22Rv1 (cell line): ENCODE measurements at regions not wholly inside any gene's neighbourhood (a gene's known extent, or its start where the extent isn't known, plus 50 kb on each side); places are given as distances from the start of the nearest gene placed in this dataset.

ENCODE experiments used
- H3K27ac ChIP-seq: fragments of 450-650 bp; 2 replicates; pipeline ENCODE4 v1.5.1; 2017
- CTCF ChIP-seq: fragments of 450-650 bp; IDR thresholded peaks from 2 replicates; pipeline ENCODE4 v1.5.1; 2017; ENCODE audit warnings: mild to moderate bottlenecking
- ZFX ChIP-seq: fragments of 450-650 bp; IDR thresholded peaks from 2 replicates; pipeline ENCODE4 v1.6.1; 2017; ENCODE audit warnings: antibody characterized with exemption, borderline replicate concordance

GRCh38 chr21:24316277-24316922 lies 1290.9 kb downstream of the MRPL39 start:
- TF ChIP-seq ZFX (no peak), CTCF (no peak)
- no peak overlapping the region for H3K27ac ChIP-seq

- no peak for TF ChIP-seq ZFX
- TF ChIP-seq CTCF: no peak
- H3K27ac ChIP-seq: no peak overlapping the region
Measured at GRCh38 chr21:24310788-24311187, 1296.5 kb downstream of the MRPL39 start.

- no peak overlapping the region for H3K27ac ChIP-seq
- TF ChIP-seq CTCF (no peak), ZFX (no peak)
Measured at GRCh38 chr21:24308183-24308582, 1299.1 kb downstream of the MRPL39 start.

- H3K27ac ChIP-seq: no peak overlapping the region
- TF ChIP-seq ZFX (no peak), CTCF (no peak)
Measured at GRCh38 chr21:24302400-24302799, 1304.9 kb downstream of the MRPL39 start.

GRCh38 chr21:24298040-24298439 lies 1309.2 kb downstream of the MRPL39 start:
- TF ChIP-seq CTCF: no peak

GRCh38 chr21:24294171-24294570 lies 1313.1 kb downstream of the MRPL39 start:
- no peak overlapping the region for H3K27ac ChIP-seq
- TF ChIP-seq ZFX (no peak), CTCF (no peak)

More at GRCh38 chr21:24298040-24298439, 1309.2 kb downstream of the MRPL39 start:
- no peak overlapping the region for H3K27ac ChIP-seq

- H3K27ac ChIP-seq: no peak overlapping the region
- TF ChIP-seq ZFX: no peak
- no peak for TF ChIP-seq CTCF
Measured at GRCh38 chr21:24290151-24290833, 1317.0 kb downstream of the MRPL39 start.
